Glutamatergic neuron (in vitro differentiated cells): ENCODE measurements at regions not wholly inside any gene's neighbourhood (a gene's known extent, or its start where the extent isn't known, plus 50 kb on each side); places are given as distances from the start of the nearest gene placed in this dataset.

ENCODE experiments used
- DNase-seq: peaks from one replicate; pipeline ENCODE4 v3.0.0; 2022
- H3K27ac Mint-ChIP-seq: one replicate; pipeline ENCODE4 v1.8.0; 2020; ENCODE audit warnings: mild to moderate bottlenecking, mixed read lengths, inconsistent platforms; ENCODE audit not compliant: unreplicated experiment
- H3K27me3 Mint-ChIP-seq: one replicate; pipeline ENCODE4 v1.8.0; 2020; ENCODE audit warnings: mild to moderate bottlenecking, moderate library complexity, mixed read lengths, inconsistent platforms; ENCODE audit not compliant: unreplicated experiment
- H3K36me3 Mint-ChIP-seq: one replicate; pipeline ENCODE4 v1.8.0; 2020; ENCODE audit warnings: mild to moderate bottlenecking, mixed read lengths, inconsistent platforms; ENCODE audit not compliant: unreplicated experiment
- H3K4me1 Mint-ChIP-seq: one replicate; pipeline ENCODE4 v1.8.0; 2020; ENCODE audit warnings: mild to moderate bottlenecking, low read depth, mixed read lengths, inconsistent platforms; ENCODE audit not compliant: unreplicated experiment
- H3K4me3 Mint-ChIP-seq: one replicate; pipeline ENCODE4 v1.8.0; 2020; ENCODE audit warnings: mild to moderate bottlenecking, mixed read lengths, inconsistent platforms; ENCODE audit not compliant: unreplicated experiment
- H3K9me3 Mint-ChIP-seq: one replicate; pipeline ENCODE4 v1.8.0; 2020; ENCODE audit warnings: mild to moderate bottlenecking, moderate library complexity, mixed read lengths, inconsistent platforms; ENCODE audit not compliant: unreplicated experiment
- CTCF ChIP-seq: fragments of 200-600 bp; sonication (generic); IDR thresholded peaks from one replicate; pipeline ENCODE4 v1.5.0; 2021; ENCODE audit not compliant: partially characterized antibody, unreplicated experiment

GRCh38 chr4:162422312-162422711, 258.5 kb upstream of the FSTL5 start:
- no peak for DNase-seq
- H3K4me3 Mint-ChIP-seq = no peak overlapping the region
- no peak overlapping the region for H3K27ac Mint-ChIP-seq
- H3K36me3 Mint-ChIP-seq = no peaks in the 10 kb centered on the region
- no peaks in the 10 kb centered on the region for H3K27me3 Mint-ChIP-seq
- H3K4me1 Mint-ChIP-seq = no peaks in the 10 kb centered on the region
- H3K9me3 Mint-ChIP-seq = no peaks in the 10 kb centered on the region
- no peak for TF ChIP-seq CTCF

- Mint-ChIP-seq H3K4me3 (no peak overlapping the region), H3K36me3 (no peaks in the 10 kb centered on the region), H3K27me3 (no peaks in the 10 kb centered on the region), H3K27ac (no peak overlapping the region), H3K9me3 (no peaks in the 10 kb centered on the region), H3K4me1 (peaks cover 3% of the 10 kb centered on the region)
- no peak for TF ChIP-seq CTCF
- DNase-seq = no peak
Measured at GRCh38 chr4:162410854-162411253, 247.1 kb upstream of the FSTL5 start.

GRCh38 chr4:162409048-162409447, 245.2 kb upstream of the FSTL5 start:
- peaks cover 3% of the 10 kb centered on the region for H3K4me1 Mint-ChIP-seq

GRCh38 chr4:162408309-162408708, 244.5 kb upstream of the FSTL5 start:
- Mint-ChIP-seq H3K4me3 (no peak overlapping the region), H3K36me3 (no peaks in the 10 kb centered on the region)
- no peak for TF ChIP-seq CTCF

More at GRCh38 chr4:162409048-162409447, 245.2 kb upstream of the FSTL5 start:
- Mint-ChIP-seq H3K9me3 (no peaks in the 10 kb centered on the region), H3K4me3 (no peak overlapping the region), H3K27ac (no peak overlapping the region), H3K27me3 (no peaks in the 10 kb centered on the region), H3K36me3 (no peaks in the 10 kb centered on the region)
- no peak for DNase-seq
- no peak for TF ChIP-seq CTCF

DNA sequence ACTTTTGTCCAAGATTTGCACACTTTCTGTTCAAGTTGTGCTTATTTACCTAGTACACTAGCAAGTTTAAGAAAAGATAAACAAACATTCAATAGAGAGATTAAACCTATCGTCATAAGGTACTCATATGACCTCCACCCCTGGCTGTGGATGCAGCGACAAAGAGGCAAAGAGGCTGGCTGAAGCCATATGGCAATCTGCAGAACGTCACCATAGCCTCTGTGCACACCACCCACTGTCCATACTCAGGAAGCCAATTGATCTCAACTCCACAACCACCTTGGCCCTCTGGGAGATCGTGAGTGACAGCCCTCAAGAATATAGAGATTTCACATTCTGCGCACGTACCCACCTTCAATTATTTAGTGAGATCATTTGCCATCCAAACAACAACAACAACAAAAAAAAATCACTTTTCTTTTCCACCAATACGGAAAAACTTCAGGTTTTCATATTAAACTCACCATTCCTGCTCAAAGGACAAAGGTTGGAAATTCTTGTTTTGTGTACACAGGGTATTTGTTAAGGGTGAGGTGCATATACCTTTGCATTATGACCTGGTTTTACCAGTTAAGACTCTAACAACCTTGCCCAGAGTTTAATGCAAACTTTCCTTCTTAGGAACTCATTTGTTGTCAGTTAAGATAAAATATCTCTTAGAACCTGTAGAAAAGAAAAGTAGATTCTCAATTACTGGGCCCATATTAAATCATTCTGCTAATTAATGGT, 243.0 kb upstream of the FSTL5 start:
- Mint-ChIP-seq H3K4me3 (no peak overlapping the region), H3K36me3 (no peaks in the 10 kb centered on the region)

More at GRCh38 chr4:162408309-162408708, 244.5 kb upstream of the FSTL5 start:
- H3K9me3 Mint-ChIP-seq = no peaks in the 10 kb centered on the region
- H3K27me3 Mint-ChIP-seq = no peaks in the 10 kb centered on the region
- DNase-seq = no peak
- H3K4me1 Mint-ChIP-seq = peaks cover 3% of the 10 kb centered on the region
- H3K27ac Mint-ChIP-seq = no peak overlapping the region

More for the DNA sequence above, 243.0 kb upstream of the FSTL5 start:
- H3K4me1 Mint-ChIP-seq = peaks cover 3% of the 10 kb centered on the region
- H3K27me3 Mint-ChIP-seq = no peaks in the 10 kb centered on the region
- no peak overlapping the region for H3K27ac Mint-ChIP-seq
- H3K9me3 Mint-ChIP-seq = no peaks in the 10 kb centered on the region
- TF ChIP-seq CTCF = no peak
- DNase-seq = no peak
